Choroid plexus epithelial cell (primary cell): ENCODE measurements at regions not wholly inside any gene's neighbourhood (a gene's known extent, or its start where the extent isn't known, plus 50 kb on each side); places are given as distances from the start of the nearest gene placed in this dataset.
A peak's percentile ranks its signal among the peaks of the same experiment; 100 is the strongest.

ENCODE experiments used
- DNase-seq: peaks from one replicate; pipeline ENCODE4 v3.0.0-alpha.2; 2010; ENCODE audit warnings: low read depth
- H3K4me3 ChIP-seq: 2 replicates; pipeline ENCODE4 v1.5.1; 2011; ENCODE audit warnings: low read depth, mild to moderate bottlenecking, control low read depth, low read length, moderate library complexity
- TF ChIP-seq, protein P1 (sequence below): conservative IDR thresholded peaks from 2 replicates; pipeline ENCODE4 v1.5.1; 2011; ENCODE audit warnings: low read depth, mild to moderate bottlenecking, control low read depth, inconsistent platforms, low read length, moderate library complexity

DNA sequence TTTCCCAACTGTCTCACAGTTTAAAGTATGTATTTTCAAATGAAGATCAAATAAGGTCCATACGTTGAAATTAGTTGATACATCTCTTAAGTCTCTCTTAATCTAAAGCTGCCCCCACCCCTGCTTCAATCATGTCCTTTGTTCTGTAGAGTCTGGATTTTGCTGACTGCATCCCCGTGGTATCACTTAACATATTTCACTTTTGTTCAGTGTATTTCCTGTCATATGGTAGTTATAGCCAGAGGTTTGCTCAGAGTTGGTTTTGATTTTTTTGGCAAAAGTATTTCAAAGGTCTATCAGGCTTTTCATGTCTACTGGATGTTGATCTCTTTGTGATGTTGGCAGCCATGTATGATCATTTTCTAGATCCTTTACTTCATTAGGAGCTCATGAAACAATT is 54.4 kb upstream of the ARID5B start:
- H3K4me3 ChIP-seq = no peak overlapping the region
- TF ChIP-seq, protein P1, sequence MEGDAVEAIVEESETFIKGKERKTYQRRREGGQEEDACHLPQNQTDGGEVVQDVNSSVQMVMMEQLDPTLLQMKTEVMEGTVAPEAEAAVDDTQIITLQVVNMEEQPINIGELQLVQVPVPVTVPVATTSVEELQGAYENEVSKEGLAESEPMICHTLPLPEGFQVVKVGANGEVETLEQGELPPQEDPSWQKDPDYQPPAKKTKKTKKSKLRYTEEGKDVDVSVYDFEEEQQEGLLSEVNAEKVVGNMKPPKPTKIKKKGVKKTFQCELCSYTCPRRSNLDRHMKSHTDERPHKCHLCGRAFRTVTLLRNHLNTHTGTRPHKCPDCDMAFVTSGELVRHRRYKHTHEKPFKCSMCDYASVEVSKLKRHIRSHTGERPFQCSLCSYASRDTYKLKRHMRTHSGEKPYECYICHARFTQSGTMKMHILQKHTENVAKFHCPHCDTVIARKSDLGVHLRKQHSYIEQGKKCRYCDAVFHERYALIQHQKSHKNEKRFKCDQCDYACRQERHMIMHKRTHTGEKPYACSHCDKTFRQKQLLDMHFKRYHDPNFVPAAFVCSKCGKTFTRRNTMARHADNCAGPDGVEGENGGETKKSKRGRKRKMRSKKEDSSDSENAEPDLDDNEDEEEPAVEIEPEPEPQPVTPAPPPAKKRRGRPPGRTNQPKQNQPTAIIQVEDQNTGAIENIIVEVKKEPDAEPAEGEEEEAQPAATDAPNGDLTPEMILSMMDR = no peak
- no peak for DNase-seq

DNA sequence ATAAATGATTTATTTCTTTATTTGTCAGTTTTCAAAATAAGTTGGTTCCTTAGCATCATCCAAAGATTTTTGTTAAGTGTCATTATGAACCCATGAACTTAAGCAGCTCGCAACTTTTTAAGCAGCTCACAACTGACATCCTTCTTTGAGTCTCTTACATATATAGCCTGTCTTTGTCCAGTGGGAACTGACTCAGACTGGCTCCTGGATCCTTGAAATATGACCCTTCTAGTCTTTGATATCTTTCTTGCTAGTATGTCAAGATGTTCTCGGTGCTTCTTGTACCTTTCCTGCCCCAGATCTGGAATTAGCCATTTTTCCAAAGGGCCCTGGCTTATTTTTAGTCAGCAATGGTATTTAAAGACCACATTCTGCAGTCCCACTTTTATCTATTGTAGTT is 53.9 kb upstream of the ARID5B start:
- TF ChIP-seq, protein P1 = no peak
- DNase-seq = peak; percentile 38
- H3K4me3 ChIP-seq = no peak overlapping the region

GRCh38 chr10:61850376-61850775 is 51.1 kb upstream of the ARID5B start:
- DNase-seq = no peak
- TF ChIP-seq, protein P1 = no peak
- no peak overlapping the region for H3K4me3 ChIP-seq
